ENCODE measurements at regions not wholly inside any gene's neighbourhood (a gene's known extent, or its start where the extent isn't known, plus 50 kb on each side); places are given as distances from the start of the nearest gene placed in this dataset.
"Not testable (repeated sequence)": the region's sequence is repeated elsewhere in the genome, so short reads cannot be mapped to it uniquely, and the experiment has no call there.

DNA sequence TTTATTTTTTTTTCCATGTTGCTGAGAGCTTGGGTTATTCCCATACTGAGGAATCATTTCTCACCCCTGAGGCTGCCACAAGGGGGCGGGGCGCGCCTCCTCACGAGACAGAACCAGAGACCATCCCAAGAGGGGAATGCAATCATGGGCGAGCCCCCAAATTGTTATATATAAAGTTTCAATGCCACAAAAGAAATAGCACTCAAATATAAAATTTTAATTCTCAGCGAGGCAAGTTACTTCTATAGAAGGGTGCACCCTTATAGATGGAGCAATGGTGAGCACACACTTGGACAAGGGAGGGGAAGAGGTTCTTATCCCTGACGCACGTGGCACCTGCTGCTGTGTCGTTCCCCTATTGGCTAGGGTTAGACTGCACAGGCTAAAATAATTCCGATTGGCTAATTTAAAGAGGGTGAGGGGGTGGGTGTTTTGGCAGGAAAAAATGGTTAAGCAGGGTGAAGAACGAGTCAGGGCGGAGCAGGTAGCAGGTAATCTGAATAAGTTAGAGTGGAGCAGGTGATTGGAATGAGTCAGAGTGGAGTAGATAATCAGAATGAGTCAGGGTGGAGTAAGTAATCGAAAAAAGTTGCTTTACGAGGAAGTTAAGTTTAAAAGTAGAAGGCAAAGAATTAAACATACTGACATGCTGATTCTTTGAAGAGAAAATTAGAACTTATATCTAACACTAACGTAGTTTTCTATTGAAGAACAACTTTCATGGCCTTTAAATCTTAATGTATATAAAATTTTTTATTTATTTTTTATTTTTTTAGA is 177.5 kb downstream of the MTCL1 start:
- DNase-seq = no peak

DNA sequence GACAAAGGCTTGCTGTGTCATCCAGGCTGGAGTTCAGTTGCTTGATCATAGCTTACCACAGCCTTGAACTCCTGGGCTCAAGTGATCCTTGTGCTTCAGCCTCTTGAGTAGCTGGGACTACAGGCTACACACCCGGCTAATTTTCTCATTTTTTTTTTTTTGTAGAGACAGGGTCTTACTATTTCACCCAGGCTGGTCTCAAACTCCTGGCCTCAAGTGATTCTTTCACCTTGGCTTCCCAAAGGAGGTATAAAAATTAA is 178.0 kb downstream of the MTCL1 start:
- DNase-seq = no peak

DNA sequence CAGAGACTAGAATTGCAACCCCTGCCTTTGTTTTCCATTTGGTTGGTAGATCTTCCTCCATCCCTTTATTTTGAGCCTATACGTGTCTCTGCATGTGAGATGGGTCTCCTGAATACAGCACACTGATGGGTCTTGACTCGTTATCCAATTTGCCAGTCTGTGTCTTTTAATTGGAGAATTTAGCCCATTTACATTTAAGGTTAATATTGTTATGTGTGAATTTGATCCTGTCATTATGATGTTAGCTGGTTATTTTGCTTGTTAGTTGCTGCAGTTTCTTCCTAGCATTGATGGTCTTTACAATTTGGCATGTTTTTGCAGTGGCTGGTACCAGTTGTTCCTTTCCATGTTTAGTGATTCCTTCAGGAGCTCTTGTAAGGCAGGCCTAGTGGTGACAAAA is 182.5 kb downstream of the MTCL1 start:
- not testable (repeated sequence) for DNase-seq

DNA sequence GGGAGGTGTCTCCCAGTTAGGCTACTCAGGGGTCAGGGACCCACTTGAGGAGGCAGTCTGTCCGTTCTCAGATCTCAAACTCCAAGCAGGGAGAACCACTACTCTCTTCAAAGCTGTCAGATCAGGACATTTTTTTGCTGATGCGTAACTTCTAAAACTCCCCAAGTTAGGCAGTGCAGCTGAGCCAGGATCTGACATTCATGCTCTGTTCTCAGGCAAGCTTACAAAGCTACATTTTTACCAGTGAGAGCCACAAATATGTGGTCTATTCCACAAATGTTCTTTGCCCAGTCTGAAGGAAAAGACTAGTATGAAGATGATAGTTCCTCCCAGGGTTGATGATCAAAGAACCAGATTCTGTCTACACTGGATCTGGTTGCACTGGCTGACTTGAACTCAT is 184.1 kb downstream of the MTCL1 start:
- no peak for DNase-seq

DNA sequence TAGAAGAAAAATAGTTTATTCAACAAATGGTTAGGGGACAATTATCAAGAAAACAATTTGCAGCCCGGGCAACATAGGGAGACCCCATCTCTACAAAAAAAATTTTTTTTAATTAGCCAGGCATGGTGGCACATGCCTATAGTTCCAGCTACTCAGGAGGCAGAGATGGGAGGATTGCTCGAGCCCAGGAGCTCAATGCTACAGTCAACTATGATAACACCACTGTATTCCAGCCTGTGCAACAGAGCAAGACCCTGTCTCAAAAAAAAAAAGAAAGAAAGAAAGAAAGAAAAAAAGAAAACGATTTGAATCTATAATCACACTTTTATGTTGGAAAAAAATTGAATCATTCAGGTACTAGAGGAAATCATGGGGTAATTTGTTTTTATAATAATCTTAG is 185.1 kb downstream of the MTCL1 start:
- DNase-seq = not testable (repeated sequence)

DNA sequence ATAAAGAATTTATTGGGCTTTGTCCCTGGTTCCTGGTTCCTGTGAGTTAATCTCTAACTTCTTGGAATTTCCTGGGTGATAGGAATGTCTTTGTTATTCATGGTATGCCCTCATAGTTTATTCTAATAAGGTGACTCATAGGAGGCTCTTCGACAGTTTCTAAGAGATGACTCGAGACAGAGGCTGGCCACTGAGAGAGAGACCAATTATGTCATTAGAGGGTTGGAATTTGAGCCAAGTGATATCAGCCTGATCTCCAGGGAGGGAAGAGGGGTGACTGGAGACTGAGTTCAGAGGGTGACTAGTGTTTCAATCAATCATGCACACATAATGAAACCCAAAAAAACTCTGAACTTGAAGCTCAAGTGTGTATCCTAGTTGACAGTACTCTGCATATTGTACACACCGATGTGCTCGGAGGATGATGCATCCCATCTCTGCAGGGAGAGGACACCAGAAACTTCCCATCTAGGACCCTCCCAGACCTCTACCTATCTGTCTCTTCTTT is 185.7 kb downstream of the MTCL1 start:
- DNase-seq = no peak

DNA sequence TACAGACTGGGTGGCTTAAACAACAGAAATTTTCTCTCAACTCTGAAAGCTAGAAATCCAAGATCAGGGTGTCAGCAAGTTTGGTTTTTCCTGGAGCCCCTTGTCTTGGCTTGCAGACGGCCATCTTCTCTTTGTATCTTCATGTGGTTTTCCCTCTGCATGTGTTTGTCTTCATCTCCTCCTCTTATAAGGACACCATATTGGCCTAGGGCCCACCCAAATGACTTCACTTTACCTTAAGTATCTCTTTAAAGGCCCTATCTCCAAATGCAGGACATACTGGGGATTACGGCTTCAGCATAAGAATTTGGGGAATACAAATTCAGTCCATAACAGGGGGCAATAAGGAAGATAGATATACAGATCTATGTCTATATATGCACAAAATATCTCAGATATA is 187.9 kb downstream of the MTCL1 start:
- no peak for DNase-seq

DNA sequence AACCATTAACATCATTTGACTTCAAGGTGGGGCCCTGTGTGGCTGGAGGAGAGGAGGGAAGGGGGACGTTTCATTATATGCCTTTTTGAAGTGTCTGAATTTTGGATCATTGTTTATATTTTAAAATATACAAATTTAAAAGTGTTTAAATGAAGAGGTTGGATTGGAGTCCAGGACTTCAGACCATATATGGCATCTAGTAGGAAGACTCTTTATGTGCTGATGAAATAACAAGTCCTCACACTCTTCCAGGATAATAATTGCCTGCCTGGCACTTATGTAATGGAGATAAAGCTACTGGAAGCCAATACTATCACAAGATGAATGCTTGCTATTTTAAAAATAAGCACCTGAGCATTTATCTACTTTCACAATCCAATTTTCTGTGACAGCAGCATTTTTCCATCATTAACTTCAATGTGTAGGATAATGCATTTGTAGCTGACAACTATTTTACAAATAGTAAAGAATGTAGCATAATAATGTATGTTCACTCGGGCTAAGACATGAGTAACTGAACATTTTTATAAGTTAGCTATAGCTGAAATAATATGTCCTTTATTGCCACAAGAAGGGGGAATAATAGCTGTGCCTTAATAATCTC is 188.4 kb downstream of the MTCL1 start:
- no peak for DNase-seq

DNA sequence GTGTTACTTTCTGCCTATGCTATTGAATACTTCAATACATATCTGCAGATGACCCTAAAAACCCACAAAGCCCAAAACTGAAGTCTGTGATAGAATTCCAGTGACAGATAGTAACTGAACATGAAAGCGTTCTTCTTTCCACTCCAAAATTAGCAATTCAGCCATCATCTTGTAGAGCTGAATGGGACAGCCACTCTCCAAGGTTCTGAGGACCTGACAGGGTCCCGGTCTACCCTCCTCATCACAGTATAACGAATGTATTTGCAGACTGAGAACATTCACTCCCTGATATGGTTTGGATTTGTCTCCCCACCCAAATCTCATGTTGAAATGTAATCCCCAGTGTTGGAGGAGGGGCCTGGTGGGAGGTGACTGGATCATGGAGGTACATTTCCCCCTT is 189.5 kb downstream of the MTCL1 start:
- DNase-seq = no peak

DNA sequence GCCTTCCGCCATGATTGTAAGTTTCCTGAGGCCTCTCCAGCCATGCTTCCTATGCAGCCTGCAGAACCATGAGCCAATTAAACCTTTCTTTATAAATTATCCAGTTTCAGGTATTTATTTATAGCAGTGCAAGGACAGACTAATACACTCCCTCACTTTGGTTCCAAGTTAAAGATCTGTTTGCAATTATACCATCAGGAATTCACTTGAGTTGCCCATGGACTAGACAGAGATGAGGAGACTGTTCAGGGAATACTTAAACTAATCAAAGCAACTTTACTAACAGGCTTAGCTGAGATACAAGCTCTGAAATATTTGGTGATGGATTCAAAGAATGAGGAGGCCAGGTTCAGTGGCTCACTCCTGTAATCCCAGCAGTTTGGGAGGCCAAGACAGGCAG is 190.0 kb downstream of the MTCL1 start:
- no peak for DNase-seq

DNA sequence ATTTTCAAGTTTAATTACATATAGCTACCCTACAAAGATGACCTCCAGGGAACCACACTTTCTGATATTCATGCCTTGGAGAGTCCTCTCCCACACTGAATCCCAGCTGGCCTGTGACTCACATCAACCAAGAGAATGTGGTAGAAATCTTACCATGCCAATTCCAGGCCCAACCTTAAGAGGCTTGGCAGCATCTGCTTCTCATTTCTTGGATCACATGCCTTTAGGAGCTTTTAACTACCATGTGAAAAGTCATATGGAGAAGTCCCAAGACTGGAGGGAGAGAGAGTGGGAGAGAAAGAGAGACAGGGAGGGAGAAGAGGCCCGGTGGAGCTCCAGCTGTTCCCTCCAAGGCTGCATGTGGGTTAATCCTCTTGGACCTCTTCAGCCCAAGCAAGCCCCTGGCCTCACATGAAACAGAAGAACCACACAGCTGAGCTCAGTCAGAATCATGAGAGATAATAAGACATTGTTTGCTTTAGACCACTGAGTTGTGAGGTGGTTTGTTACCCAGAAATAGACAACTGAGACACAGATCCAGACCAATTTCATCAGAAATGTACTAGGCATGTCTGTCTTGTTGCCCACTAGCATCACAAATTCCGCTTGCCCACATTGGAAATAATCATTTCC is 190.7 kb downstream of the MTCL1 start:
- no peak for DNase-seq

DNA sequence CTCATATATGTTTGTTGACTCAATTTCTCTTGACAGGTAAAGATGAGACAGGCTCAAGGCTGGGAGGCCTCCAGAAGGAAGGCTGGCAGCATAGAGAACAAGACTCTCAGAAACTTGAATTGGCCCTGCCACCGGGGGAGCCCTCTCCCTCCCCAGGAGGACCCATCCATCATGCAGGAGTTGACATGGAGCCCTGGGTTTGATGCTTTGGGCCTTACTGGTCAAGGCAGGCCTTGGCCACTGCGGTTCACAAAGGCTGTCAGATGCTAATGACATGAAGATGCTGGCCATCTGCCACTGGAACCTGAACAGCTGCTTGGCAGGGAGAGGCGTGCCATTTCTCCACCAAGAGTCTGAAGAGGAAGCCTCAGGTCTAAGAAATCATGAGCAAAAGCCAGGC is 193.6 kb downstream of the MTCL1 start:
- no peak for DNase-seq

DNA sequence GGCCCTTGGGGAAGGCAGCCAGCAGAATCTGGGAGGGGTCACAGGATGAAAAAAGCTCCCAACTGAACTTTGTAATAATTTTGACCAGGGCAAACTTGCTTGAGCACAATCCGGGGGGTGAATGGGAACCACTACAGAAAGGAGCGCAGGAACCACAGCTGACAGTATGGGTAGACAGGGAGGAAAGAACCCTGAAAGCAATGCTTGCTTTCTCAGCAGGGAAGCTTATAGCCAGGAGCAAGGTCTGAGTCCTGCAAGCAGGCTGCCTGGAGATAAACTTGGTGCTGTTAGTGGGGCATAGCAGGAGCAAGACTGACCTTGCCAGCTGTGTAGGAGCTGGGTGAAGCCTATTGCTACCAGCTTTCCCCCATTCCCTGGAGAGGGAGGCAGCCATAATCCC is 195.2 kb downstream of the MTCL1 start:
- no peak for DNase-seq

DNA sequence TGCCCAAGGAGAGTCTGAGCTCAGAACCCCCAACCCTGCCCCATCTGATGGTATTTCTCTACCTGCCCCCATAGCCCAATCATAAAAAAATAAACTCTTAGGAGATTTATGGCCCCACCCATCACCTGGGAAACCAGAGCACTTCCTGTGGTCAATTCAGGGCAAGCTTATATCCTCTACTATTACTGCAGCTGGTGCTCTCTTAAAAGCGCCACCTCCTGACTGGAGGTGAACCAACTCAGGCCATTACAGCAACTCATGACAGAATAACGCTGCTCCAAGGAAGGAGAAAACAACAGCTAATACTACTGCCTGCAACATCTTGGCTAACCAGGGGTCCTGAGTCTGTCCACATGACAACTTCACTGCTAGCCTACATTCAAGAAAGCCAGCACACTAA is 195.7 kb downstream of the MTCL1 start:
- DNase-seq = no peak

DNA sequence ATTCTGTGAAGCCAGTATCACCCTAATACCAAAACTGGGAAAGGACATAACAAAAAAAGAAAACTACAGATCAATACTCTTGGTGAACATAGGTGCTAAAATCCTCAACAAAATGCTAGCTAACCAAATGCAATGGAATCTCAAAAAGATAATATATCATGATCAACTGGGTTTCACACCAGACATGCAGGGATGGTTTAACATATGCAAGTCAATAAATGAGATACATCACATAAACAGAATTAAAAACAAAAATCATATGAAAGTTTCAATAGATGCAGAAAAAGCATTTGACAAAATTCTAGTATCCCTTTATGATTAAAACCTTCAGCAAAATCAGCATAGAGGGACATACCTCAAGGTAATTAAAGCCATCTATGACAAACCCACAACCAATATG is 198.2 kb upstream of the NDUFV2 start:
- no peak for DNase-seq

DNA sequence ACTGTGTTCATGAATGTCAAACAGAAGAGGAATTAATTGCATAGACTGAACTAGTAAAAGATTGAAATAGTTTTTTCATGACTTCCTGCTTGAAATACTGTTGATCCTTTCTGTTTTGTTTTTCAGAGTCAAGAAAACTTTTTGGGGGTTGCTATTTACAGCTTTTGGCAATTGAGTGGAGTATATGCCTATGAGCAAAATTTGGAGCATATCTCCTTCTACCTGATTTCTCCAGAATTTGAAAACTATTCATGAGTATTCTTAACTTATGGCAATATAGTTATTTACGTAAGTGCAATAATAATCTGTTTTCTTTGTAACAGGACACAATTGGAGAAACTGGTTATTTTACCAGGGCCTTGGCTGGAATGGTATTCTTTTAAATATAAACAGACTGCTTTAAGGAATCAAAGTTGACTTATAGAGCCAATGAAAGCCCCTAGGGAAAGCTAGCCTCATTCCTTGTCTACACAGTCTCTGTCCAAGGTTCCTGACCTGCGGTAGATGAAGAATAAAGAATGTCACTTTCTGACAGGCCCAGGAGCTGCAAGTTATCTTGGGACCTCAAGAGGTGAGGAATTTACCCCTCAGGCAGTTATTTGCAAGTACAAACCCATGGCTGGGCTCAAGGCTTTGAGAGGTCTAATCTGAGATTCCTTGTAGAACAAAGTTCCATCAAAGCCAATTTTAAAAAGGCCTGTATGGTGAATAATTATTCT is 193.5 kb upstream of the NDUFV2 start:
- no peak for DNase-seq

DNA sequence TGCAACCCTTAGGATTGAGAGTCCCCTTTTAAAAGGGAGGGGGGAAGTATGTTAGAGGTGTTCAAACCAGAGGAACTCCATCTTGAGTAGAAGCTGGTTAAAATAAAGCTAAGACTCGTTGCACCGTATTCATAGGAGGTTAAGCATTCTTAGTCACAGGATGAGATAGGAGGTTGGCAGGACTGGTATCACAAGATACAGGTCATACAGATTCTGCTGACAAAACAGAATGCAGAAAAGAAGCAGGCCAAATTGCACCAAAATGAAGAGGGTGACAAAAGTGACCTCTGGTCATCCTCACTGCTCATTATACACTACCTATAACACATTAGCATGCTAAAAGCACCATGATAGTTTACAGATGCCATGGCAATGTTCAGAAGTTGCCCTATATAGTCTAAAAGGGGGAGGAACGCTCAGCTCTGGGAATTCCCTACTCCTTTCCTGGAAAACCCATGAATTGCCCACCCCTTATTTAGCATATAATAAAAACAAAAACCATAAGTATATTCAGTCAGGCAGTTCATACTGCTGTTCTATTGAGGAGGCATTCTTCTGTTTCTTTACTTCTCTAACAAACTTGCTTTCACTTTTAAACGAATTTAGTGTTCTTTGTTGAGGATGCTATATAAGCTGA is 192.2 kb upstream of the NDUFV2 start:
- no peak for DNase-seq

DNA sequence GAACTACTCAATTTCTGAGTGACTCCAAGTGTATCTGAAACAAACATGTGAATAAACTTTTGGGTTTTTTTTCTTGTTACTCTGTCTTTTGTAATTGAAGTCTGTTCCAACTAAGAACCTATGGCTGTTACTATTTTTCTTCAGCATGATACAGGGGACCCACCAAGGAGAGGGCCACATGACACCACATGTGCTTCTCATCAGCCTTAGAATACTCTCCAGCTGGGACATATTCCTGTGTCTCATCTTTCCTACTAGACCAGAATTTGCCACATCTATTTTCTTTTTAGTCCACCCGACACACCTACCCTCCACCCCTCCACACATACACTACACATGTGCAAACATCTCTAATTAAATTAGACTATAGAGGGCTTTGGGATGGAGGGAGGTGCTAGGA is 191.7 kb upstream of the NDUFV2 start:
- DNase-seq = no peak

DNA sequence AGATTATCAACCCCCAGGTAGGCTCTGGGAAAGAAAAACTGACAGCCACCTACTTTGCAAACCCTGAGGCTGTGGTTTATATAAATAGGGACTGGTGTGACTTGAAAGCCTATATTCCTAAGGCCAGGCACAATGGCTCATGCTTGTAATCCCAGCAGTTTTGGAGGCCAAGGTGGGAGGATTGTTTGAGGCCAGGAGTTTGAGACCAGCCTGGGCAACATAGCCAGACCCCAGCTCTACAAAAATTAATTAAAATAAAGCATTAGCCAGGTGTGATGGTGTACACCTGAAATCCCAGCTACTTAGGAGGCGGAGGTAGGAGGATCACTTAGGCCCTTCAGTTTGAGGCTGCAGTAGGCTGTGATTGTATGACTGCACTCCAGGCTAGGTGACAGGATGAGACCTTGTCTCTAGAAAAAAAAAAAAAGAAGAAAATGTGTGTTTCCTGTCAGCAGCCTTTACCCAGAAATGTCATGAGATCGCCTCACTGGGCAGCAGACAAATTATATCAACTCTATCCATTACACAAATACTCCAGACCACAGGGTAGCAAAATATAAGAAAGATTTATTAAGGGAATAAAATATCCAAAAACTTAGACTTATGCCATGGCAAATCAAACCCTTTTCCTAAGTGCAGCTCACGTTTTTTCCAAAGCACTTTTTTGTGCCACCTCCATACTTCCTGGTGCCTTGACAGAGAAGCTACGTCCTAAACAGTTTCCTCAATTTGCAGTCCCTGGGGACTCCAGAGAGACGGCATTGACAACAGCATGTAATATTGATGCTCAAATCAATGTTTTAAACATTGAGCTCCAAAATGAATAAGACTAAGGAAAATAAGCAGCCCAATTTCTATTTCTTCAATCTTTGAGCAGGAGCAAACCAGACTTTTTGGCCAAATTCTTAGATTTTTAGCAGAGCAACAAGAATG is 190.8 kb upstream of the NDUFV2 start:
- DNase-seq = no peak

DNA sequence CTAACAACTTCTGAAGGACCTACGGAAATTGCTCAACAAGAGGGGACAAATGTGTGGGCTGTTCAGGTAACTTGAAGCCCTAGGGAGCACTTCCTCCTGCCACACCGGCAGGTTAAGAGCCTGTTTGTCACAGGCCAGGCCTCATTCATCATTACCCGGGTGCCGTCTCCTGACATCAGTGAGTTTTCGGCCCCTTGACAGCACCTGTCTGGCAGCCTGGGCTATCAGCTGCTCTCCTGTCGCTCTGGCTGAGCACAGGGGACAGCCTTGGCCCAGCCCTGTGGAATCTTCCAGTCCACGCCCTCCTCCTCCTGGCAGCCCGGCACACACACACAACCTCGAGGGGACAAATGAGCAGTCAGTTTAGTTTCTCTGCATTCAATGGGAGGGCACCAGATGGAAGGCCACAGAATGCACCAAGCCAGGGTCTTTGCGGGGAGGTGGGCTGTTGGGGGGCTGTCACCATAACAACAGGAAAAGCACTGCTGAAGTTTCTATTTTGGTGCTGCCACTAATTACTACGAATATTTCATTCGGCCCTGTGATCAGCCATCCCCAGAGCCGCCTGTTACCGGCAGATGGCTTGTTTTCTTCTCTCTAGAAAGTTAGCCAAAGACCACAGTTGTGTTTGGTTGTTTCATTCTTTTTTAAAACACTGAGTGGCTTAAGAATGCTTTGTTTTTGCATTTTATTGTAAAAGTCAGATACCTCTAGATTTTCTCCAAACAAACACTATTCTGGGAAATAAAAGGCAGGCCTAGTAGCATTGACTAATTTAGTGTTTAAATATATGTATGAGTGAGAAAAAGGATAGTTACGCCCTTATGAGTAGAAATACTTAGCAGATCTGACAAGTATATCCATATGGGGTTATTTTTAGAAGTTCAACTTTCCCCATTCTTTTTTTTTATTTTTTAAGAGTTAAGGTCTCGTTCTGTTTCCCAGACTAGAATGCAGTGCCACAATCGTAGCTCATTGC is 189.9 kb upstream of the NDUFV2 start:
- DNase-seq = no peak
